RKO (cell line): ENCODE measurements at regions not wholly inside any gene's neighbourhood (a gene's known extent, or its start where the extent isn't known, plus 50 kb on each side); places are given as distances from the start of the nearest gene placed in this dataset.
"Not testable (repeated sequence)": the region's sequence is repeated elsewhere in the genome, so short reads cannot be mapped to it uniquely, and the experiment has no call there.

ENCODE experiments used
- DNase-seq: peaks from one replicate; pipeline ENCODE4 v3.0.0-alpha.2; 2016; ENCODE audit warnings: low spot score

DNA sequence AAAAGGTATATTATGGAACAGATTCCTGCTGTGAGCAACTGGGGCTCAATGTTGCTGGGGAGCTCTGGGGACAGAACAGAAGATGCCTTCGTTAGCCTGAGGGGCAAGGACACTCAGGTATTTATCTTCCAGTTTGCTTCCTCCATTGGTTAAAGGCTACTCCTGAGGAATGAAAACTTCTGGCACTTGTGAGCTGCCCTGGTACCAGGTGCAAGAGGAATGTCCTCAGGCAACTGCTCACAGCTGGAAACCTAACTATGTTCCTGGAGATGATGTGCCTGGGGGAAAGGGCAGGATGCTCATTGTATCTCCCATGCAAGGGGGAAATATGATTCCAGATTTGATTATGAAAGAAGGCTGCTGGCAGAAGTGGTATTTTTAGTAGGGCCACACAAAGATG is 54.0 kb upstream of the BBX start:
- no peak for DNase-seq

DNA sequence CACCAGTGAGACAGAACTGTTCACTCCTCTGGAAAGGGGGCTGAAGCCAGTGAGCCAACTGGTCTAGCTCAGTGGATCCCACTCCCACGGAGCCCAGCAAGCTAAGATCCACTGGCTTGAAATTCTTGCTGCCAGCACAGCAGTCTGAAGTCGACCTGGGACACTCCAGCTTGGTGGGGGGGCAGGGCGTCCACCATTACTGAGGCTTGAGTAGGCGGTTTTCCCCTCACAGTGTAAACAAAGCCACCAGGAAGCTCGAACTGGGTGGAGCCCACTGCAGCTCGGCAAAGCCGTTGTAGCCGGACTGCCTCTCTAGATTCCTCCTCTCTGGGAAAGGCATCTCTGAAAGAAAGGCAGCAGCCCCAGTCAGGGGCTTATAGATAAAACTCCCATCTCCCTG is 52.3 kb upstream of the BBX start:
- DNase-seq, result not testable (repeated sequence)
